Ovary (tissue), 3 donors: ENCODE measurements at regions not wholly inside any gene's neighbourhood (a gene's known extent, or its start where the extent isn't known, plus 50 kb on each side); places are given as distances from the start of the nearest gene placed in this dataset.

ENCODE experiments used
- EP300 ChIP-seq: sonication (generic); formaldehyde crosslinking; IDR thresholded peaks from one replicate; pipeline ENCODE4 v1.6.1; 2017; ENCODE audit warnings: antibody characterized with exemption
- POLR2A ChIP-seq: fragments of 450-650 bp; IDR thresholded peaks from one replicate; pipeline ENCODE4 v1.6.1; 2017; ENCODE audit warnings: antibody characterized with exemption, mild to moderate bottlenecking, moderate library complexity
- TF ChIP-seq, protein P1 (sequence below), 3 donors: fragments of 450-650 bp in 2 of 3; fragments of 200-600 bp in 1 of 3; IDR thresholded peaks; one replicate each; pipeline versions ENCODE4 v1.5.1 to v1.8.0; 2016 to 2022; ENCODE audit warnings: antibody characterized with exemption in 3 of 3, mild to moderate bottlenecking in 1 of 3
- donor health status: DM: no; HTN: no; CAD: no.

DNA sequence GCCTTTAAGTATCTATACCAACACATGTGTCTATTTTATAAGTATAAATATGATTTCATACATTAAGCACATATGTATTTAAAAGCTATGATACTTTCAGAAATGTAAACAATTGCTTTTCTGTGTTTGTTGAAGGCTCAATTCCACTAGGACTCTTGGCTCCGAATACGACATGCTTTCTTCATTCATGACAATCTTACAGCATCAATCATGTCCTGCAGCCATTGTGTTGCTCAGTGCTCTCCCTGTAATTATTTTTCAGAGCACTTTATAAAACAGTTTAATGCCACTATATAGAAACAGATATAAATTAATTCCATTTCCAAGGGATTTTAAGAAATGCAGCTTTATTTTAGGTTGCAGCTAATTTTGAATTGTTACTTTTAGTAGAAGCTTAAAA, 167.3 kb downstream of the TAF11L14 start:
- TF ChIP-seq, protein P1, sequence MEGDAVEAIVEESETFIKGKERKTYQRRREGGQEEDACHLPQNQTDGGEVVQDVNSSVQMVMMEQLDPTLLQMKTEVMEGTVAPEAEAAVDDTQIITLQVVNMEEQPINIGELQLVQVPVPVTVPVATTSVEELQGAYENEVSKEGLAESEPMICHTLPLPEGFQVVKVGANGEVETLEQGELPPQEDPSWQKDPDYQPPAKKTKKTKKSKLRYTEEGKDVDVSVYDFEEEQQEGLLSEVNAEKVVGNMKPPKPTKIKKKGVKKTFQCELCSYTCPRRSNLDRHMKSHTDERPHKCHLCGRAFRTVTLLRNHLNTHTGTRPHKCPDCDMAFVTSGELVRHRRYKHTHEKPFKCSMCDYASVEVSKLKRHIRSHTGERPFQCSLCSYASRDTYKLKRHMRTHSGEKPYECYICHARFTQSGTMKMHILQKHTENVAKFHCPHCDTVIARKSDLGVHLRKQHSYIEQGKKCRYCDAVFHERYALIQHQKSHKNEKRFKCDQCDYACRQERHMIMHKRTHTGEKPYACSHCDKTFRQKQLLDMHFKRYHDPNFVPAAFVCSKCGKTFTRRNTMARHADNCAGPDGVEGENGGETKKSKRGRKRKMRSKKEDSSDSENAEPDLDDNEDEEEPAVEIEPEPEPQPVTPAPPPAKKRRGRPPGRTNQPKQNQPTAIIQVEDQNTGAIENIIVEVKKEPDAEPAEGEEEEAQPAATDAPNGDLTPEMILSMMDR (IDR thresholded peaks at IDR 0.05): no peak
- TF ChIP-seq EP300 (no peak), POLR2A (no peak)
